Hepatocyte (in vitro differentiated cells): ENCODE measurements at regions not wholly inside any gene's neighbourhood (a gene's known extent, or its start where the extent isn't known, plus 50 kb on each side); places are given as distances from the start of the nearest gene placed in this dataset.

Experiments used
- DNase-seq: peaks from one replicate; pipeline ENCODE4 v3.0.0-alpha.2; 2016; ENCODE audit warnings: low spot score
- H2AFZ ChIP-seq: fragments of 200-600 bp; sonication (generic); 2 replicates; pipeline ENCODE4 v1.6.0; 2016; ENCODE audit warnings: antibody characterized with exemption, mild to moderate bottlenecking
- H3K27ac ChIP-seq: fragments of 200-600 bp; sonication (generic); 2 replicates; pipeline ENCODE4 v1.5.1; 2016; ENCODE audit warnings: mild to moderate bottlenecking
- H3K27me3 ChIP-seq: fragments of 200-600 bp; sonication (generic); 2 replicates; pipeline ENCODE4 v1.6.1; 2016
- H3K36me3 ChIP-seq: fragments of 200-600 bp; sonication (generic); replicated peaks from 2 replicates; pipeline ENCODE4 v1.5.1; 2016; ENCODE audit warnings: low read depth; ENCODE audit not compliant: insufficient read depth
- H3K4me1 ChIP-seq: fragments of 200-600 bp; sonication (generic); 2 replicates; pipeline ENCODE4 v1.5.1; 2016; ENCODE audit warnings: mild to moderate bottlenecking, moderate library complexity; ENCODE audit not compliant: insufficient read depth
- H3K4me2 ChIP-seq: fragments of 200-600 bp; sonication (generic); 2 replicates; pipeline ENCODE4 v1.6.0; 2016
- H3K4me3 ChIP-seq: fragments of 200-600 bp; sonication (generic); 2 replicates; pipeline ENCODE4 v1.5.1; 2016; ENCODE audit warnings: mild to moderate bottlenecking
- H3K79me2 ChIP-seq: fragments of 200-600 bp; sonication (generic); 2 replicates; pipeline ENCODE4 v1.6.0; 2017; ENCODE audit warnings: mild to moderate bottlenecking
- H3K9me2 ChIP-seq: fragments of 200-600 bp; sonication (generic); replicated peaks from 2 replicates; pipeline ENCODE4 v1.6.0; 2017; ENCODE audit warnings: mild to moderate bottlenecking; ENCODE audit not compliant: insufficient read depth
- H3K9me3 ChIP-seq: fragments of 200-600 bp; sonication (generic); 2 replicates; pipeline ENCODE4 v1.5.1; 2016; ENCODE audit warnings: low read depth, mild to moderate bottlenecking
- H4K20me1 ChIP-seq: fragments of 200-600 bp; sonication (generic); 2 replicates; pipeline ENCODE4 v1.6.0; 2016; ENCODE audit warnings: mild to moderate bottlenecking; ENCODE audit not compliant: insufficient read depth, poor library complexity, severe bottlenecking
- CTCF ChIP-seq: fragments of 200-600 bp; sonication (generic); IDR thresholded peaks from 2 replicates; pipeline ENCODE4 v1.5.1; 2016; ENCODE audit warnings: antibody characterized with exemption, mild to moderate bottlenecking; ENCODE audit not compliant: poor library complexity
- EZH2 ChIP-seq: fragments of 200-600 bp; sonication (generic); IDR thresholded peaks from 2 replicates; pipeline ENCODE4 v1.6.1; 2016; ENCODE audit warnings: antibody characterized with exemption, mild to moderate bottlenecking, borderline replicate concordance
- EZH2phosphoT487 ChIP-seq: fragments of 200-600 bp; sonication (generic); IDR thresholded peaks from one replicate; pipeline ENCODE4 v1.6.1; 2018; ENCODE audit warnings: antibody characterized with exemption, mild to moderate bottlenecking, low read depth, moderate library complexity; ENCODE audit not compliant: unreplicated experiment, severe bottlenecking
- WGBS: methylation state at CpG from one replicate; pipeline ENCODE4 v1.1.6; 2016; ENCODE audit warnings: low lambda C conversion rate; ENCODE audit errors: missing lambda C conversion rate; 5-methylcytosine and 5-hydroxymethylcytosine counted together

- Histone ChIP-seq H3K36me3 (no peaks in the 10 kb centered on the region), H3K9me3 (no peaks in the 10 kb centered on the region), H3K27ac (peak overlapping the region; percentile 55), H3K9me2 (no peaks in the 10 kb centered on the region), H4K20me1 (no peaks in the 10 kb centered on the region), H3K79me2 (no peaks in the 10 kb centered on the region), H3K4me1 (peaks cover 12% of the 10 kb centered on the region), H2AFZ (no peak overlapping the region), H3K27me3 (no peaks in the 10 kb centered on the region), H3K4me2 (no peak overlapping the region), H3K4me3 (no peak overlapping the region)
- TF ChIP-seq CTCF (no peak), EZH2 (no peak), EZH2phosphoT487 (no peak)
- 71% methylated on average over 4 of the region's 4 CpGs for WGBS
- DNase-seq: no peak
These were observed 140.6 kb upstream of the PHACTR1 start for GRCh38 chr6:12575961-12576360.

- H3K27ac ChIP-seq: peak overlapping the region; percentile 55
- H3K9me2 ChIP-seq: no peaks in the 10 kb centered on the region
- WGBS: 79% methylated on average over 2 of the region's 2 CpGs
- no peak for TF ChIP-seq EZH2phosphoT487
- no peak for TF ChIP-seq CTCF
- TF ChIP-seq EZH2: no peak
- no peaks in the 10 kb centered on the region for H3K9me3 ChIP-seq
- H3K27me3 ChIP-seq: no peaks in the 10 kb centered on the region
- H2AFZ ChIP-seq: no peak overlapping the region
- DNase-seq: peak; percentile 40
- no peak overlapping the region for H3K4me3 ChIP-seq
- no peaks in the 10 kb centered on the region for H3K79me2 ChIP-seq
- H3K4me1 ChIP-seq: peaks cover 12% of the 10 kb centered on the region
- H3K36me3 ChIP-seq: no peaks in the 10 kb centered on the region
- H3K4me2 ChIP-seq: no peak overlapping the region
- H4K20me1 ChIP-seq: no peaks in the 10 kb centered on the region
These were observed 140.2 kb upstream of the PHACTR1 start for GRCh38 chr6:12576389-12576788.

- Histone ChIP-seq H3K9me2 (no peaks in the 10 kb centered on the region), H3K79me2 (no peaks in the 10 kb centered on the region), H3K9me3 (no peaks in the 10 kb centered on the region), H3K27me3 (no peaks in the 10 kb centered on the region), H4K20me1 (no peaks in the 10 kb centered on the region), H2AFZ (no peak overlapping the region), H3K4me2 (no peak overlapping the region), H3K4me3 (no peak overlapping the region), H3K27ac (peak overlapping the region; percentile 48), H3K36me3 (no peaks in the 10 kb centered on the region), H3K4me1 (peaks cover 12% of the 10 kb centered on the region)
- TF ChIP-seq CTCF (no peak), EZH2phosphoT487 (no peak), EZH2 (no peak)
- 58% methylated on average over 8 of the region's 8 CpGs for WGBS
- DNase-seq: peak; percentile 46
These were observed 139.3 kb upstream of the PHACTR1 start for GRCh38 chr6:12577124-12577850.

- no peak overlapping the region for H2AFZ ChIP-seq
- H3K4me3 ChIP-seq: no peak overlapping the region
- no peaks in the 10 kb centered on the region for H3K36me3 ChIP-seq
- H3K79me2 ChIP-seq: no peaks in the 10 kb centered on the region
- no peak for DNase-seq
- H3K9me3 ChIP-seq: no peaks in the 10 kb centered on the region
- no peaks in the 10 kb centered on the region for H3K27me3 ChIP-seq
- no peaks in the 10 kb centered on the region for H4K20me1 ChIP-seq
- H3K4me2 ChIP-seq: no peak overlapping the region
- peak overlapping the region; percentile 48 for H3K27ac ChIP-seq
- TF ChIP-seq CTCF (no peak), EZH2phosphoT487 (no peak), EZH2 (no peak)
- no peaks in the 10 kb centered on the region for H3K9me2 ChIP-seq
- H3K4me1 ChIP-seq: peaks cover 8% of the 10 kb centered on the region
These were observed 138.5 kb upstream of the PHACTR1 start for GRCh38 chr6:12578097-12578496.
